Neutrophil (primary cell): ENCODE measurements at regions not wholly inside any gene's neighbourhood (a gene's known extent, or its start where the extent isn't known, plus 50 kb on each side); places are given as distances from the start of the nearest gene placed in this dataset.

Source experiments
- H3K27ac ChIP-seq: fragments of 200-600 bp; sonication (generic); 2 replicates; pipeline ENCODE4 v1.5.1; 2016; ENCODE audit warnings: mild to moderate bottlenecking, moderate library complexity
- H3K27me3 ChIP-seq: fragments of 200-600 bp; sonication (generic); 2 replicates; pipeline ENCODE4 v1.6.0; 2016; ENCODE audit warnings: mild to moderate bottlenecking
- H3K36me3 ChIP-seq: fragments of 200-600 bp; sonication (generic); 2 replicates; pipeline ENCODE4 v1.5.1; 2017
- H3K4me1 ChIP-seq, 2 experiments: fragments of 200-600 bp in 1 of 2; sonication (generic) in 1 of 2; 1 replicate in 1 of 2; 2 replicates in 1 of 2; pipeline versions ENCODE4 v1.5.1 to v1.6.1; 2013 to 2016; ENCODE audit warnings: low read depth in 1 of 2, low read length in 1 of 2, mild to moderate bottlenecking in 1 of 2, moderate library complexity in 1 of 2; ENCODE audit not compliant: control insufficient read depth in 1 of 2, insufficient read depth in 1 of 2
- H3K4me3 ChIP-seq, 2 experiments: fragments of 200-600 bp in 1 of 2; sonication (generic) in 1 of 2; 1 replicate in 1 of 2; 2 replicates in 1 of 2; pipeline ENCODE4 v1.5.1; 2013 to 2016; ENCODE audit warnings: low read depth in 1 of 2, low read length in 1 of 2, mild to moderate bottlenecking in 1 of 2, moderate library complexity in 1 of 2
- H3K9me3 ChIP-seq: fragments of 200-600 bp; sonication (generic); 2 replicates; pipeline ENCODE4 v1.5.1; 2016
- TF ChIP-seq, protein P1 (sequence below): fragments of 200-600 bp; sonication (generic); IDR thresholded peaks from 2 replicates; pipeline ENCODE4 v1.5.1; 2016; ENCODE audit warnings: antibody characterized with exemption

GRCh38 chr2:71778936-71779773, 325.8 kb downstream of the DYSF start:
- peaks cover 48% of the 10 kb centered on the region for H3K27me3 ChIP-seq
- TF ChIP-seq, protein P1, sequence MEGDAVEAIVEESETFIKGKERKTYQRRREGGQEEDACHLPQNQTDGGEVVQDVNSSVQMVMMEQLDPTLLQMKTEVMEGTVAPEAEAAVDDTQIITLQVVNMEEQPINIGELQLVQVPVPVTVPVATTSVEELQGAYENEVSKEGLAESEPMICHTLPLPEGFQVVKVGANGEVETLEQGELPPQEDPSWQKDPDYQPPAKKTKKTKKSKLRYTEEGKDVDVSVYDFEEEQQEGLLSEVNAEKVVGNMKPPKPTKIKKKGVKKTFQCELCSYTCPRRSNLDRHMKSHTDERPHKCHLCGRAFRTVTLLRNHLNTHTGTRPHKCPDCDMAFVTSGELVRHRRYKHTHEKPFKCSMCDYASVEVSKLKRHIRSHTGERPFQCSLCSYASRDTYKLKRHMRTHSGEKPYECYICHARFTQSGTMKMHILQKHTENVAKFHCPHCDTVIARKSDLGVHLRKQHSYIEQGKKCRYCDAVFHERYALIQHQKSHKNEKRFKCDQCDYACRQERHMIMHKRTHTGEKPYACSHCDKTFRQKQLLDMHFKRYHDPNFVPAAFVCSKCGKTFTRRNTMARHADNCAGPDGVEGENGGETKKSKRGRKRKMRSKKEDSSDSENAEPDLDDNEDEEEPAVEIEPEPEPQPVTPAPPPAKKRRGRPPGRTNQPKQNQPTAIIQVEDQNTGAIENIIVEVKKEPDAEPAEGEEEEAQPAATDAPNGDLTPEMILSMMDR, result no peak

DNA sequence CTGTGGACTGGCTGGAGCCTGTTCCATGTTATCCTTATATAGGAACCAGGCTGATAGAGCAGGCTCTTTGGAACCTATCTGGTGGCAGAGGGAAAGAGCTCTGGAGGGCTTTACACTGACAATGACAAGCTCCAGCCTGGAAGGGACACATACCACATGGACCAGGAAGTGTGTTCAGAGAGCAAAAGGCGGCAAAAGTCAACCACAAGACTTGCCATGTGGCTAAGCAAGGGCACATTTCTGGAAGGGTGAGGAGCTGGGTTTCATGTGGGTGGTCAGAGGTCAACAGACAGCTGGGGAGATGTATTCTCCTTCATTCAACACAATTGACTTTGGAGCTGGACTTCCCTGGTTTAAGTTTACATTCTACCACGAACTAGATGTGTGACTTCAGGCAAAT, 325.2 kb downstream of the DYSF start:
- no peak overlapping the region for H3K4me3 ChIP-seq
- no peaks in the 10 kb centered on the region for H3K9me3 ChIP-seq
- H3K27ac ChIP-seq, result no peak overlapping the region
- TF ChIP-seq, protein P1, result no peak
- H3K4me1 ChIP-seq, result no peaks in the 10 kb centered on the region
- H3K27me3 ChIP-seq, result peaks cover 48% of the 10 kb centered on the region
- H3K36me3 ChIP-seq, result no peaks in the 10 kb centered on the region

More at GRCh38 chr2:71778936-71779773, 325.8 kb downstream of the DYSF start:
- Histone ChIP-seq H3K4me1 (no peaks in the 10 kb centered on the region), H3K9me3 (no peaks in the 10 kb centered on the region), H3K27ac (no peak overlapping the region), H3K4me3 (no peak overlapping the region), H3K36me3 (no peaks in the 10 kb centered on the region)

GRCh38 chr2:71777946-71778345, 324.6 kb downstream of the DYSF start:
- no peaks in the 10 kb centered on the region for H3K4me1 ChIP-seq
- TF ChIP-seq, protein P1, result no peak
- no peak overlapping the region for H3K4me3 ChIP-seq
- H3K27me3 ChIP-seq, result peaks cover 48% of the 10 kb centered on the region
- no peaks in the 10 kb centered on the region for H3K36me3 ChIP-seq
- no peaks in the 10 kb centered on the region for H3K9me3 ChIP-seq
- H3K27ac ChIP-seq, result no peak overlapping the region

DNA sequence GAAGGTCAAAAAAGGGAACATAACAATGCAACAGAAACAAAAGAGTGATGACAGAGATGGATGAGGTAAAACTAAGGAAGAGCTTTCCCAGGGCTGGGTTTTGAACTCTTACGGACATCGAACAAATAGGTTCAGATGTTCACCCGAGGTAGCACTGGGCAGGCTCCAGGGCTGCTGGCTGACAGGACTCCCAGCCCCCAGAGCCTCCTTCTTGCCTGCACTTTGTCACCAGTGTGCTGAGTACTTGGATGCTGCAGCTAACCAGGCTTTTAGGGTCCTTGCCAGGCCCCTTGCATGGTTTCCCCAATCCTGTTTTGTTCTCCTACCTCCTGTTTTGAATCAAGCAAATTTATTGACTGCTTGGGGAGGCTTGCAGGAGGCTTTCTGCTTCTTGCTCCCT, 322.9 kb downstream of the DYSF start:
- Histone ChIP-seq H3K4me1 (no peaks in the 10 kb centered on the region), H3K27me3 (peaks cover 37% of the 10 kb centered on the region), H3K4me3 (no peak overlapping the region), H3K36me3 (no peaks in the 10 kb centered on the region), H3K9me3 (no peaks in the 10 kb centered on the region), H3K27ac (no peak overlapping the region)
- TF ChIP-seq, protein P1, result no peak

DNA sequence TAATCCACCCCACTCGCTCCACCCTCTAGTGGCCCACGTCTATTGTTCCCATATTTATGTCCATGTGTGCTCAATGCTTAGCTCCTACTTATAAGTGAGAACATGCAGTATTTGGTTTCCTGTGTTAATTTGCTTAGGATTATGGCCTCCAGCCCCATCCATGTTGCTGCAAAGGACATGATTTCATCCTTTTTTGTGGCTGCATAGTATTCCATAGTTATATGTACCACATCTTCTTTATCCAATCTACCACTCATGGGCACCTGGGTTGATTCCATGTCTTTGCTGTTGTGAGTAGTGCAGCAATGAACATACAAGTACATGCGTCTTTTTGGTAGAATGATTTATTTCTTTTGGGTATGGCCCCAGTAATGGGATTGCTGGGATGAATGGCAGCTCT, 319.9 kb downstream of the DYSF start:
- no peaks in the 10 kb centered on the region for H3K4me1 ChIP-seq
- TF ChIP-seq, protein P1, result no peak

More for the DNA sequence above, 319.9 kb downstream of the DYSF start:
- Histone ChIP-seq H3K27ac (no peak overlapping the region), H3K36me3 (no peaks in the 10 kb centered on the region), H3K27me3 (peaks cover 12% of the 10 kb centered on the region), H3K4me3 (no peak overlapping the region), H3K9me3 (no peaks in the 10 kb centered on the region)
